Neuron (in vitro differentiated cells): ENCODE measurements at regions not wholly inside any gene's neighbourhood (a gene's known extent, or its start where the extent isn't known, plus 50 kb on each side); places are given as distances from the start of the nearest gene placed in this dataset.

ENCODE experiments used
- H2AFZ ChIP-seq: one replicate; pipeline ENCODE4 v1.6.1; 2013; ENCODE audit warnings: low read depth, mild to moderate bottlenecking, inconsistent platforms, low read length, moderate library complexity
- H3K27me3 ChIP-seq: one replicate; pipeline ENCODE4 v1.6.1; 2013; ENCODE audit warnings: low read length; ENCODE audit not compliant: insufficient read depth
- H3K36me3 ChIP-seq: one replicate; pipeline ENCODE4 v1.6.1; 2013; ENCODE audit warnings: low read length; ENCODE audit not compliant: insufficient read depth
- H3K4me1 ChIP-seq: one replicate; pipeline ENCODE4 v1.6.1; 2013; ENCODE audit warnings: low read length; ENCODE audit not compliant: insufficient read depth
- H3K4me3 ChIP-seq: 2 replicates; pipeline ENCODE4 v1.5.1; 2013; ENCODE audit warnings: mild to moderate bottlenecking, low read length, moderate library complexity
- H3K9me3 ChIP-seq: one replicate; pipeline ENCODE4 v1.6.1; 2013; ENCODE audit warnings: low read length

DNA sequence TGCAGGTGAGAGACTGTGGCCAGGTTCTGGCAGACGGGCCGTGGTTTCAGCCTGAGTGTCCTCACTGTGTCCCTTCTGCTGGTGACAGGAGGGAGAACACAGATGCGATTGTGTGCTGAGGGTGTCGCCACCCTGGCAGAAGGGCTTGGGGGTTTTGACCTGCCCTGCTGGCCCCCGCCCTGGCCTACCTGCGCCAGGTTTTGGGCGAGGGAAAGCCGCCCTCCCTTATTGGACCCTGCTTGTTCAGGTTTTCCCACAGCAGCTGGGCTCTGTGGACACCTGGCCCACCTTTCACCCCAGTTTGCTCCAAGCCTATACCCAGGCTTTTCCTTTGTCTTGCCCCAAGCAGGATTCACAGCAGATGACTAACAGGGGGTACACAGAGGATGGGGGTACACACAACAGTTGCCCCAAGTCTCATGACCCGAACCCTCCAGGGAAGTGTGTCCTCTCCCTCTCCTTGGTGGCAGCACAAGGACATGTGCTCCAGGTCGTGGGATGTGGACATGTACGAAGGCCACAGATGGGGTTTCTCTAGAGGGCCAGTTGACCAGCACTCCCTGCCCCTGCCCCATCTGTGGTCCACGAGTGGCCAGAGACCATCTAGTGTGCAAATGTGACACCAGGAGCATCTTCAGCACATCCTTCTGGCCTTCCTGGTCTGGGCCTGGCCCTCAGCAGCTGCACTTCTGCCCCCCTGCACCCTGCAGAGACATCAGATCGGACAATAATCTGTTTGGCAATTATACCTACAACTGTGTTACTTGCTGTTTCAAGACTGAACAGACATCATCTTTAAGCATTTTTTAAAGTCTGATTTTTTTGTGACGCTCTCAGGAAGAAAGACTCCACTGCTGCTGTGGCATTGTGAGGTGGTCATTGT is 265.8 kb upstream of the IRX4 start:
- Histone ChIP-seq H3K27me3 (no peaks in the 10 kb centered on the region), H3K36me3 (no peaks in the 10 kb centered on the region), H3K9me3 (peaks cover 15% of the 10 kb centered on the region), H3K4me1 (peaks cover 8% of the 10 kb centered on the region), H2AFZ (no peak overlapping the region), H3K4me3 (no peak overlapping the region)

DNA sequence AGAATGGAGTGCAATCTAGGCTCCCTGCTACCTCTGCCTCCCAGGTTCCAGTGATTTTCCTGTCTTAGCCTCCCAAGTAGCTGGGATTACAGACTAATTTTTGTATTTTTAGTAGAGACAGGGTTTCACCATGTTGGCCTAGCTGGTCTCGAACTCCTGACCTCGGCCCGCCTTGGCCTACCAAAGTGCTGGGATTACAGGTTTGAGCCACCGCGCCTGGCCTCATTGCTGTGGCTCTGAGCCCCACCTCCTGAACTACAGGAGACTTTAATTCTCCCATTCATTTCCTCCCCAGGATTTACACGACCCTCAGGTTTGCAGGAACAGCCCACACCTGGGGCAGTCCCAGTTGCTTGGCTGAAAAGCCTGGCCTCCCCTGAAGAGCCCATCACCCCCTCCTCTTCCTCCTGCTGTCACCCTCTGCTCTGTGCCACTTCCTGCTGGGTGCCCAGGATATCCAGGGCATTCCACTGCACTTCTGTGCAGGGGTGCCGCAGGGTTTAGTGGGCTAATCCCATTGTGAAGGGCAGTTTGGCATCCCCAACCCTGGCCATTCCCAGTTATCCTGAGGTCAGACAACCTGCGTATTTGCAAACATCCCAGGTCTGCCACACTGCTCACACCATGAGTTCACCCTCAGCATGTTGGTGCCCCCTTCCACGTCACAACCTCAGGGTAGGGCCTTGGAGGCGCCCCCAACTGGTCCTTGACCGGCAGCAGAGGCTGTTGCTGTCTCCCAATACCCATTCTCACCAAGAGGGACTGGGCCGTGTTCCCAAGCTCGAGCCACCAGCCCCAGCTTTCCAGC is 265.0 kb upstream of the IRX4 start:
- H3K9me3 ChIP-seq: peaks cover 16% of the 10 kb centered on the region
- no peaks in the 10 kb centered on the region for H3K36me3 ChIP-seq
- H2AFZ ChIP-seq: no peak overlapping the region
- H3K4me1 ChIP-seq: peaks cover 8% of the 10 kb centered on the region
- no peak overlapping the region for H3K4me3 ChIP-seq
- H3K27me3 ChIP-seq: no peaks in the 10 kb centered on the region

DNA sequence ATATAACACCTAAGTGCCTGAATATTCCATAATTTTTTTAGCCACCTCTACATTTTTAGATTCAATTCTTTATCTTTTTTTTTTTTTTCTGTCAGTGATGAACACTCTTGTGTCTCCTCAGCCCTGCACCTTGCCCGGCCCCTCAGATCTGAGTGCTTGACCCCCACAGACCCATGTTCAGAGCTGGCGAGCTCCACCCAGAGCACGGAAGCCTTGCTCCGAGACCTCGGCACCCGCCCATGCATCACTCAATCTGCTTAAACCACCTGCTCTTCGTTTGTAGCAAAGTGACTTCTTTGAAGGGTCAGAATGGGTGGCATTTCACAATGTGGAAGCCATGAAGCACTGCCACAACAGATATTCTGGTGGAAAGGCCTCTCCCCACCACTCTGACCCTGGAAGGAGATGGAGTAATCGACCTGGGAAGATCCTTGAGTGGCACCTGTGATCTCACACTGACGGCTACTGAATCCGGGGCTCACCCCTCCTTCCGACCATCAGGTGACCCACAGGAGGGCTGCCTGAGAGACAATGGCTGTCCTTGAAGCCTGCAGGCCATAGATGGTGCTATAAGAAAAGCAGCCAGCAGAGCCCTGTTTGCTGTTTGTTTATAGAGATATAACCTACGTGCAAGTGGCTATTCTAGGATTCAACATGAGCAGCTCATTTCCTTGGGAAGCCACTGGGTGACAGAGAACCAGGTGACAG is 261.1 kb upstream of the IRX4 start:
- H2AFZ ChIP-seq: no peak overlapping the region
- H3K9me3 ChIP-seq: peaks cover 16% of the 10 kb centered on the region
- no peak overlapping the region for H3K4me3 ChIP-seq
- no peaks in the 10 kb centered on the region for H3K27me3 ChIP-seq
- H3K4me1 ChIP-seq: no peaks in the 10 kb centered on the region
- no peaks in the 10 kb centered on the region for H3K36me3 ChIP-seq

DNA sequence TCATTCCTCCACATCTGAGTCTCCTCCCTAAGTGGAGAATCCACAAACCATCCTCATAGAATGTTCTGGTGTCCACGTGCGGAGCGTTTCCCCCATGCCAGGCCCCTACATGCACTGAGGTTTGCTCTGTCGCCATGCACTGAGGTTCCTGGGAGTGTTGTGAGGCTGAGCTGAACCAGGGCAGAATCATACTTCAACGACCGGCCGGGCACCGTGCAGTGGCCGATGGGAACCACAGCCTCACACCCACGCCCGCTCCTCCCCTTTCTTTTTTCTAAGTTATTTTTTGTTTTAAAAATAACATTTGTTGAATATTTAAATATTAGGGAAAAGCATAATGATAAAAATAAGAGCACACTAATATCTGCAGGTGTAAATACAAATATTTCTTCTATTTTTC is 260.4 kb upstream of the IRX4 start:
- H3K9me3 ChIP-seq: peaks cover 16% of the 10 kb centered on the region
- H3K36me3 ChIP-seq: no peaks in the 10 kb centered on the region
- no peaks in the 10 kb centered on the region for H3K4me1 ChIP-seq
- no peak overlapping the region for H2AFZ ChIP-seq
- H3K27me3 ChIP-seq: no peaks in the 10 kb centered on the region
- H3K4me3 ChIP-seq: no peak overlapping the region

DNA sequence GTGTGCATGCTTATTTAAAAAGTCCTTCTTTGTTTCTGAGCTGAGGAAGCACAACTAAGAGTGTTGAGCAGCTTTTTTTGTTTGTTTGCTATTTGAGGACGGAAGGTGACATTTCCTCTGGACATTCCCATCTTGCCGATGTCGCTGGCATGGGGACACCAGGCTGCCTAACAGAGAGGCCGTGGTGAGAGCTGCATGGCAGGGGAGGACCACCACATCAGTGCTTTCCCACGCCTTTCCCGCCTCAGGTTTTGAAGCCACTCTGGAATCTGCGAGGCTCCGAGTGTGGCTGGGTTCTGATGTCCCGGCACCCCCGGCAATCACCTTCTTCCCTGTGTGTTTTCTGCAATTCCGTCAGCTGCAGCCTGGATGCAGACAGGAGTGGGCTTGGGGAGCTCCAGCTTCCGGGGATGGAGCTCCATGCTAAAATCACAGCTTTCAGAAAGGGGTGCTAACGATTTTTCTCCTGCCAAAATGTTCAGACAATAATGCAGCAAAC is 259.8 kb upstream of the IRX4 start:
- no peak overlapping the region for H3K4me3 ChIP-seq
- no peaks in the 10 kb centered on the region for H3K36me3 ChIP-seq
- H3K27me3 ChIP-seq: no peaks in the 10 kb centered on the region
- H3K9me3 ChIP-seq: peaks cover 12% of the 10 kb centered on the region
- no peak overlapping the region for H2AFZ ChIP-seq
- H3K4me1 ChIP-seq: no peaks in the 10 kb centered on the region

DNA sequence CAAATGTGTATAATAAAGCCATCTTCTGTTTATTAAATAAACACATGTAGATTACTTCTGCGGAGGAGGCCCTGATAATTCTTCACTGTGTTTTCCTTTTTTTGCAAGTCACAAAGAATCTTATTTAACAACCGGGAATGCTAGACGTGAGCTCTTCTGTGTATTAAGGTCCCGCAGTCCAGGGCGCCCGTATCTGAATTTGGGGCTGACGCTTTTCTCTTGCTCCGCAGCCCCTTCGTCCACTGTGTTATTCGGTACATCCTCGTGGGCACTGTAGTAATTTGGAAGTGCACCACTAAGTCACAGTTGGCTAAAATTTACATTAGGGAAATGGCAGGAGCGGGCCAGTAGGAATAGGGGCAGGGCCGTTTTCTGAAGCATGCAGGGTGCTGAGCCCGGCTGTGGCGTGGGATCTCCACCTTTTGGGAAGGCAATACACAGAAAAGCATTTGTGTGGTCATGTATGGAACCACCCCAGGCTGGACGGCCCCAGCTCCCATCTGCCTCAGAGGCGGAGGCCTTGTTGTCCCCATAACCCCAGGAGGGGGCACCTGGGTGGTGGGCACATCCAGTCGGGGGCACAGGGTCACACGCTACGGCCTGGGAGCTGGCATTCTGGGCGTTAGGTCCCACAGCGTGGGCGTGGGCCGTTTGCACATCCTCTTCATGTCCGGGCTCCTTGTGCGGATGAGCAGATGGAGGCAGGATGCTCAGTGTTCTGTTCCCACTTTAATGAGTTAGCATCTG is 258.7 kb upstream of the IRX4 start:
- Histone ChIP-seq H3K4me3 (no peak overlapping the region), H3K9me3 (peaks cover 8% of the 10 kb centered on the region), H3K36me3 (no peaks in the 10 kb centered on the region), H3K4me1 (no peaks in the 10 kb centered on the region), H3K27me3 (no peaks in the 10 kb centered on the region), H2AFZ (no peak overlapping the region)

DNA sequence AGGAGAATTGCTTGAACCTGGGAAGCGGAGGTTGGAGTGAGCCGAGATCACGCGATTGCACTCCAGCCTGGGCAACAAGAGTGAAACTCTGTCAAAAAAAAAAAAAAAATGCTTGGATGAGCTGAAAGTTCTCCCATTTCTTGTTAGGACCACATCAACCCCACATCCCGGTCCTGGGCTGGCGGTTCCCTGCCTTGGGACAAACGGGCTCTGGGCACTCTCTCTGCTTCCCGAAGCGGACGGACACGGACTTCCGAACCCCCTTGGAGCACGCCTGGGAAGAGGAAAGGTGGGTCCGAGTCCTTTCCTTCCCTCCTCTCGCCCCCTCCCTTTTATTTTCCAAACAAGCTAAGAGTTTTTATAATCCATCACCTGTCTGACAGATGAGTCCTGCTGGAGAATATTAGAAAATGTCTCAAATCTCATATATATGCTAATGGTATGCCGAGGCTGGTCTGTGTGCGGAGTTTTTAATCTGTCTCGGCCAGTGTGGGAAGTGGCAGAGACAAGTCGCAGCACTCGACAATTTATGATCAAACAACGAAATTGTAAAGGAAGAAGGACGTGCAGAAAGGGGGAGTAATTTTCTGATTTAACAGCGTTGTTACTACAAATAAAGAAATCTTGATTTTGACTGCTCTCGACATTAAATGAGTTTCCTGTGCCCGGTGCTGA is 257.9 kb upstream of the IRX4 start:
- Histone ChIP-seq H3K27me3 (no peaks in the 10 kb centered on the region), H3K36me3 (no peaks in the 10 kb centered on the region), H3K4me3 (no peak overlapping the region), H3K4me1 (no peaks in the 10 kb centered on the region), H2AFZ (no peak overlapping the region), H3K9me3 (peaks cover 8% of the 10 kb centered on the region)

DNA sequence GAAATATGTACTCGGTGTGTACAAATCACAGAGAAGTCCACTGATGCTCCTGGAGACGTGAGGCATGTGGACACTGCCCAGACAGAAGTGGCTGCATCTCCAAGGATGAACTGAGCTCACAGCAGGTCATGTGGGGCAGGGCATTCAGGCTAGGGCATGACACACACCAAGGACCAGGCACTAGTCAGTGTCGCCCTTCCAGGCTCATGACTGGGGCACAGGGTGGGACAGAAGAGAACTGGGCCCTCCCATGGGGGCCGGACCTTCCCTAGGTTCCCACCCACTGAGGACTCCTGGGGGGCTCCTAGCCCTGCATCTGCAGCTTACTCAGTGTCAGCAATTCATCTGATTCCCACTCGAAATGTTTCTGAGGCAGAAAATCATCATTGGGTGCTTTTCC is 256.8 kb upstream of the IRX4 start:
- H3K9me3 ChIP-seq: peaks cover 5% of the 10 kb centered on the region
- no peak overlapping the region for H2AFZ ChIP-seq
- no peaks in the 10 kb centered on the region for H3K36me3 ChIP-seq
- peaks cover 5% of the 10 kb centered on the region for H3K4me1 ChIP-seq
- no peak overlapping the region for H3K4me3 ChIP-seq
- no peaks in the 10 kb centered on the region for H3K27me3 ChIP-seq

DNA sequence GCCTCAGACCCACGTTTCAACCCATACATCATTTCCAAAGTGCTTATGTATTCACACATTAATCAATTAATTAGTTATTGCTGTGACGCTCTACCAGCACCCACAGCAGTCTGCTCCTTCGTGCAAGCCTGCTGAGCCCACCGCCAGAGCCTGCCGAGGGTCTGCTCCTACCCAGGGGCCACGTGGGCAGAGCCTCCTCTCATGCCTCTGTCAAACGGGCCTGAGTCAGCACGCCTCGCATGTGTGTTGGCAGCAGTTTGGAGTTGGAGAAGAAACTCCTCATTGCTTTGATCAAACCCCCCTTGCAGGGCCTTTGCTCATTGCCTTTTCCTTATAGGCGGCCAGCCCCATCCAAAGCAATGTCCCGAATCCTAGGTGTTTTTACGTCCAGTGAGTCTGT is 256.2 kb upstream of the IRX4 start:
- no peak overlapping the region for H3K4me3 ChIP-seq
- H3K27me3 ChIP-seq: no peaks in the 10 kb centered on the region
- no peaks in the 10 kb centered on the region for H3K36me3 ChIP-seq
- peaks cover 2% of the 10 kb centered on the region for H3K9me3 ChIP-seq
- no peak overlapping the region for H2AFZ ChIP-seq
- peaks cover 5% of the 10 kb centered on the region for H3K4me1 ChIP-seq

DNA sequence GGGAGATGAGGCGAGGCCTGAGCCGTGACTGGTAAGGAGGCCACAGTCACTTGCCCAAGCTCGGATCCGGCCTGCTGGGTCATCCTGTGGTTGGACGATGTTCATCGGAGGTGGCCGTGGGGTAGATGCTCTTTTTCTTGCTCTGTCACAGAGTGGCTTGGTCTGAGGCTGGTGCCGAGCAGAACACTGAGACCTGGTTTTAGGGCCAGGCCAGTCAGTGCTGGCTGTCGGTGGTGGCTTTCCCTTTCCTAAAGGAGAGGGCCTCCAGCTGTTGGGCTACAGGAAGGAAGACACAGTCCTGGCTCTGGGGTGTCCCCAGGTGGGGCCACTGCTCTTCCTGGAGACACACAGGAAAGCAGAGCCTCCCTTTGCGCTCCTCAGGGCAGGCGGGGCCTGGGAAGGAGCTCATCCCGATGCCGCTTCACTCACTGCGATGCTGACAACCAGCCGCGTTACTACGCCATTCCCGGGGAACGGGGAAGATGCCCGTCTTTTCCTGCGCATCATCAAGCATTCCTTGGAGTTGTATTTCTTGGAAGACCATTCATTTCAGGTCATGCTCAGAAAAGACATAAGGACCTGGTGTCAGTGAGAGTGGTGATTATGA is 254.8 kb upstream of the IRX4 start:
- Histone ChIP-seq H3K27me3 (no peaks in the 10 kb centered on the region), H3K9me3 (no peaks in the 10 kb centered on the region), H3K4me1 (peaks cover 5% of the 10 kb centered on the region), H2AFZ (no peak overlapping the region), H3K36me3 (no peaks in the 10 kb centered on the region), H3K4me3 (no peak overlapping the region)

DNA sequence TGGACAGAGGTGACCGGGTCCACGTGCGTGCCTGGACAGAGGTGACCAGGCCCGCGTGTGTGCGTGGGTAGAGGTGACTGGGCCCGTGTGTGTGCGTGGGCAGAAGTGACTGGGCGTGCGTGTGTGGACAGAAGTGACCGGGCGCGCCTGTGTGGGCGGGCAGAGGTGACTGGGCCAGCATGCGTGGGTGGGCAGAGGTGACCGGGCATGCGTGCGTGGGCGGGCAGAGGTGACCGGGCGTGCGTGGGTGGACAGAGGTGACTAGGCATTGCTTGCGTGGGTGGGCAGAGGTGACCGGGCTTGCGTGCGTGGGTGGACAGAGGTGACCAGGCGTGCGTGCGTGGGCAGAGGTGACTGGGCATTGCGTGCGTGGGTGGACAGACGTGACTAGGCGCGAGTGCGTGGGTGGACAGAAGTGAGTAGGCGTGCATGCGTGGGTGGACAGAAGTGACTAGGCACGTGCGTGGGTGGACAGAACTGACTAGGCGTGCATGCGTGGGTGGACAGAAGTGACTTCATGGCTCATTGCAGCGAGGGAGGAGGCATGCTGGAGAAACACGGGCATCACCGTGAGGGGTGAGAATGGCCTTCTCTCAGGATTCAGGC is 254.1 kb upstream of the IRX4 start:
- no peaks in the 10 kb centered on the region for H3K27me3 ChIP-seq
- no peaks in the 10 kb centered on the region for H3K36me3 ChIP-seq
- H3K9me3 ChIP-seq: no peaks in the 10 kb centered on the region
- no peak overlapping the region for H2AFZ ChIP-seq
- no peak overlapping the region for H3K4me3 ChIP-seq
- H3K4me1 ChIP-seq: peaks cover 5% of the 10 kb centered on the region
